SIG-M5 treated with dmso at 0.1 percent for 504 hours (cell line): ENCODE measurements at regions not wholly inside any gene's neighbourhood (a gene's known extent, or its start where the extent isn't known, plus 50 kb on each side); places are given as distances from the start of the nearest gene placed in this dataset.

ENCODE experiments used
- DNase-seq: peaks from one replicate; lab custom pipeline; 2025; ENCODE audit not compliant: unreplicated experiment; lab: John Stamatoyannopoulos, UW

GRCh38 chr5:82772281-82772680 lies 304.9 kb downstream of the TMEM167A start:
- no peak for DNase-seq

- no peak for DNase-seq
Observed at GRCh38 chr5:82766206-82766605, 311.0 kb downstream of the TMEM167A start.

GRCh38 chr5:82765765-82766164 lies 311.4 kb downstream of the TMEM167A start:
- DNase-seq: no peak

GRCh38 chr5:82760856-82761255 lies 316.3 kb downstream of the TMEM167A start:
- DNase-seq: no peak

DNA sequence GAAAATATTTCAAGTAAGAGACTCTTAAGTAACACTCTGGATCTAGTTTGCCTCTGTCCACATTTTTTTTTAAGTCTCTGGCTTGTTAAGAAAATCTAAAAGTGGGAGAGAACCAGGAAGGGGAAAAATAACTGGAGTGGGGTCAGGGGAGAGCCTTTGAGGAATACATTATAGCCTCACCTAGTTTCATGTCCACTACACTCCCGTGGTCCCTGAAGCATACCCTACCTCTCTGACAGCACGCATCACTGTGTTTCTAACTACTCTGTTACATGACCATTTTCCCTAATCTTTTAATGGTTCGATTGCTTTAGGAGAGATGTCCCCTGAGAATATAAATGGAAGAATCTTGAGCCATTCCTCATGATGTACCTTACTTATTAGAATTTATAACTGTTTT lies 318.3 kb downstream of the TMEM167A start:
- no peak for DNase-seq

GRCh38 chr5:82754759-82755158 lies 322.4 kb downstream of the TMEM167A start:
- no peak for DNase-seq

DNA sequence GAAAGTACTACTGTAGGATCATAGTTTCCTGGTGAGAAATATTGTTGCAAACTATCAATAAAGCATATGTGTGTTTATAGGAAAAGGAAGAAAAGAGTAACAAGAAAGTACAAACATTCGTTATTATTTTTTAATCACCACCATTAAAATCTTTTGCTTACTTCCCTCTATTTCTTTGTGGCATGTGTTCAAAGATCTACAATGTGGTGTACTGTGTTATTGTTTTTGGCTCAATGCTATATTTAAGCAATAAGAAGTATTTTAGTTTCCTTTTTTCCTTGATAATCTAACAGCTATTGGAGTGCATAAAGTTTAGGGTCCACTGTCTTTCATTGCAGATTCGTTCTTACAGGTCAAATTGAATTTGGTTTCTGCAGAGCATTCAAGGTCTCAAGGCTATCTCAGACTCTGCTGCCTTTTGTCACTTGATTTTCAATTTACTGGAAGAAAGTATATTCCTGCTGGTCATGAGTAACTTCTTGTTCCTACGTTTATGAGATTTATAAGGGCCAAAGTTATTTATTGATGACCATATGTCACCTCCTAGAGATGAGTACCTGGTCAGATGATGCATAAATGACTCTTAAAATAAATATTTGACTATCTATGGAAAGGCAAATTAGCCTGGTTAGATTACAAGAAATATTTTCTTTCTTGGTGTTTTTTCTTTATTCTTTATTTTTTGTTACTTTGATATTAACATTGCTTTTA lies 323.0 kb downstream of the TMEM167A start:
- DNase-seq: no peak

GRCh38 chr5:82753374-82753773 lies 323.8 kb downstream of the TMEM167A start:
- DNase-seq: no peak

GRCh38 chr5:82749461-82749820 lies 327.8 kb downstream of the TMEM167A start:
- no peak for DNase-seq

DNA sequence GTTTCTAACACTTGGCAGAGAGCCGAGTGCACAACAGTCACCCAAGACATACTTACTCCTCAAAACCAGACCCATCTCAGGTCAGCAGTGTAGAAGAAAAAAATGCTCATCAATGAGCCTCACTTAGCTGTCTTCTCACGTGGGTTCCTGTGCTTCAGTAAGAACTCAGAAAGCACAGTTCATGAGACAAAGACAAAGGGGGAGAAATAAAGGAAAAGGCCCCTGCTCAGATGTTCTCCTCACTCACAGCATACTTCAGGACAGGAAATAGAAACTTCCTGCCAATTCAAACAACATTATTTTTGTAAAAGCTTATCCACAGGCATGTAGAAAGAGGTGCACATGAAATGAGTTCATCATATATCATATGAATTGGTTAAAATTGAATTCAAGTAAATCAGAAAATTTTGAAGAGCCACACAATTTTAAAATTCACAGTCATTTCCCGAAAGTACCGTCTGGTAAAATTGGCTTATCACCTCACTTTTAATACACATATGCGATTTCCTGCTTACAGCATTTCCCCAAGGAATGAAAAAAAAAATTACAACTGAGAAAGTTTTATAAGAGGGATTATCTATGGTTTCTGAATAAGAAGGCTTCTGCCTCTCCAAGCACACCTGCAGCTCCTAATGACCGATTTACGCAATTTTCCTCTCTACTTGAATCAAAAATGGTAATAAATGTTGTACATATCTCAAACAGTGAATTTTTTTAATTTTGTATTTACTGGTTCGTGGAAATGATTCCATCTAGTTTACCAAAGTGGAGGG lies 328.3 kb downstream of the TMEM167A start:
- DNase-seq: no peak

GRCh38 chr5:82747986-82748385 lies 329.2 kb downstream of the TMEM167A start:
- no peak for DNase-seq

DNA sequence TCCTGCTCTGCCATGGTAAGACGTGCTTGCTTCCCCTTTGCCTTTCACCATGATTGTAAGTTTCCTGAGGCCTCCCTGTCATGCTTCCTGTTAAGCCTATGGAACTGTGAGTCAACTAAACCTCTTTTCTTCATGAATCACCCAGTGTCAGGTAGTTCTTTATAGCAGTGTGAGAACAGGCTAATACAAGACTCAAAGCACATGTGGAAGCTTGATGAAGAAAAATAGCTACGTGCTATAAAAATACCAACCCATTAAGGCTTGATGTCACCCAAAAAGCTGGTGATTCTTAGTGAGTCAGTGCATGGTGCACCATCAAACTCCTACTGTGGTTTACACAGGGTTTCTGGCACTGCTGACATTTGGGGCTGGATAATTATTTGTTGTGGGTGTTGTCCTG lies 332.2 kb downstream of the TMEM167A start:
- no peak for DNase-seq

DNA sequence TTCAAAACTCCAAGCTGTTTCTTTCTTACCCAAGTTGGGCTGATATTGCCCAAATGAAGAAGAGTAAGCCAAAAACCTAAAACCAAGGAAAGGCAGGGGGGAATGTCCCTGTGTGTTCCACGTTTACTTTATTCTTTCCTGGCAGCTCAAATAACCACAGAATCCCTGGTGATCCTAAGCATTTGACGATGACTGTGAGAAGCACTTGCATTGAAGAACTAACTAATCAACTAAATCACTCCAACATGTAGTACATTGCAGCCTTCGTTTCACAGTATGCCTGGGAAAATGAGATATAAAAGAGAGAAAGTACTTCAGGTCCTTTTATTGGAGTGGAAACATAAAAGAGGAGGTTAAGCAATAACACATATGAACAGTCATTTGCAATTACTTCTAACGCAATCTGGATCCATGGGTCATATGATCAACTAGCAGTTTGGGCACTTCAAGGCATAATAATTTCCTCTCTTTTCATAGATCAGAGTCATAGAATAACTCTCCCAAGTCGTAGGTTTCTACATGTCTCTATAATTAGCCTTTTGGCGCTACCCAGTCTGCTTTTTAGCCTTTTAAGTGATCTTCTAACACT lies 338.4 kb downstream of the TMEM167A start:
- DNase-seq: peak; percentile 10

- no peak for DNase-seq
Observed at GRCh38 chr5:82735160-82735789, 341.9 kb downstream of the TMEM167A start.

GRCh38 chr5:82734347-82734746 lies 342.8 kb downstream of the TMEM167A start:
- DNase-seq: no peak

- DNase-seq: no peak
Observed at GRCh38 chr5:82730913-82731312, 346.3 kb downstream of the TMEM167A start.

- no peak for DNase-seq
Observed at GRCh38 chr5:82728926-82729702, 348.1 kb downstream of the TMEM167A start.

GRCh38 chr5:82723168-82723567 lies 354.0 kb downstream of the TMEM167A start:
- no peak for DNase-seq

GRCh38 chr5:82721087-82721410 lies 356.1 kb downstream of the TMEM167A start:
- DNase-seq: no peak

DNA sequence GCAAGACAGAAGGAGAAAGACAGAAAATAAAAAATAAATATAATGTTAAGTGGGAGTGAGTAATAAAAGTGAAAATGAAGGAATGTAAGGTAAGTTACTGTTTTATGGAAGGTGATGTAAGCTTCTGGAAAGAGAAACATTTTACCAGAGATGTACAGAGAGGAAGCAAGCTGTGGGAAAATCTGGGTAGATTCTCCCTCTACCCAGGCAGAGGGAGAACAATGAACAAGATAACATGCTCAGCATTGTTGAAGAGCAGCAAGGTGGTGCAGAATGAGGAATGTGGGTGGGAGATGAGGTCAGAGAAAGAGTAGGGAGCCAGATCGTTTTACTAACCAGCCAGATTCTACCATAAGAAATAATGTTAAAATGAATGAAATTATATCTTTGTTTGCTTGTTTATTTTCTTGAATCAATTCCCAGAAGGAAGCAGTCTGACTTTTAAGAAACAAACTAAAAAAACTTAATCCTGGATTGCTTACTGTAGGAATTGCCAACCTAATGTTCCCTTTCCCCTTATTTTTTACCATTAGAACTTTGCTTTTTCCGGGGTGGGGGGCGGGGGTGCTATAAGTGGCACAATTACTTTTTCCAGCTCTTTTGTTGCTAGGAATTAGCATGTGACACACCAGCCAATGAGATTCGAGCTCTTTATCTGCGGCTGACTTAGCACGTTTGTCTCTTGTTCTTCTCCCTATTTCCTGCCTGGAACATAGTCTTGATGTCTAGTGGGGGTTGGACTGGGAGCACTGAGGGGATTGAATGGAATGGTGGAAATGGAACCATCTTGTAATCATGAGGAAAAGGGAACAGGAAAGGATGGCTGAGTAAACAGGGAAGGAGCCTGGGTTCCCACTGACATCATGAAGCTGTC lies 356.7 kb downstream of the TMEM167A start:
- no peak for DNase-seq
